SU-DHL-6 (cell line): ENCODE measurements at regions not wholly inside any gene's neighbourhood (a gene's known extent, or its start where the extent isn't known, plus 50 kb on each side); places are given as distances from the start of the nearest gene placed in this dataset.

ENCODE experiments used
- H2AFZ ChIP-seq: fragments of 200-600 bp; sonication (generic); 2 replicates; pipeline ENCODE4 v1.6.1; 2014; ENCODE audit warnings: low read depth, mild to moderate bottlenecking, moderate library complexity, mixed read lengths, antibody characterized with exemption, low read length; ENCODE audit not compliant: severe bottlenecking
- H3F3A ChIP-seq: fragments of 200-600 bp; shearing (Covaris generic); 2 replicates; pipeline ENCODE4 v1.6.0; 2016; ENCODE audit warnings: antibody characterized with exemption, mild to moderate bottlenecking; ENCODE audit not compliant: insufficient read depth
- H3K27ac ChIP-seq: fragments of 200-600 bp; sonication (generic); 2 replicates; pipeline ENCODE4 v1.5.1; 2016; ENCODE audit warnings: low read depth, mild to moderate bottlenecking, low read length, moderate library complexity, mixed read lengths
- H3K27me3 ChIP-seq: fragments of 200-600 bp; sonication (generic), shearing (Covaris generic); 2 replicates; pipeline ENCODE4 v1.6.0; 2014; ENCODE audit warnings: mild to moderate bottlenecking, low read length
- H3K36me3 ChIP-seq: fragments of 200-600 bp; sonication (generic); 2 replicates; pipeline ENCODE4 v1.6.1; 2014; ENCODE audit warnings: mild to moderate bottlenecking, low read length, mixed read lengths
- H3K4me2 ChIP-seq: fragments of 300-600, 200-600 bp; shearing (Covaris generic), sonication (generic); 2 replicates; pipeline ENCODE4 v1.6.0; 2014; ENCODE audit warnings: low read length, low read depth, mild to moderate bottlenecking; ENCODE audit not compliant: poor library complexity, severe bottlenecking
- H3K4me3 ChIP-seq: fragments of 200-600 bp; sonication (generic); 2 replicates; pipeline ENCODE4 v1.5.1; 2014; ENCODE audit warnings: antibody characterized with exemption, low read length, mild to moderate bottlenecking, mixed read lengths; ENCODE audit not compliant: insufficient read depth, poor library complexity, severe bottlenecking
- H3K79me2 ChIP-seq: fragments of 200-600 bp; sonication (generic); 2 replicates; pipeline ENCODE4 v1.6.1; 2014; ENCODE audit warnings: mild to moderate bottlenecking, low read length, moderate library complexity; ENCODE audit not compliant: insufficient read depth
- H3K9ac ChIP-seq: fragments of 200-600 bp; sonication (generic); 2 replicates; pipeline ENCODE4 v1.7.0; 2014; ENCODE audit warnings: mild to moderate bottlenecking, low read length
- H3K9me2 ChIP-seq: fragments of 200-600 bp; sonication (generic); replicated peaks from 2 replicates; pipeline ENCODE4 v1.6.1; 2014; ENCODE audit warnings: low read length; ENCODE audit not compliant: insufficient read depth
- H3K9me3 ChIP-seq: fragments of 200-600 bp; sonication (generic); 2 replicates; pipeline ENCODE4 v1.6.1; 2014; ENCODE audit warnings: low read length, mixed read lengths; ENCODE audit not compliant: insufficient read depth
- H4K20me1 ChIP-seq: fragments of 200-600 bp; sonication (generic); 2 replicates; pipeline ENCODE4 v1.6.1; 2014; ENCODE audit warnings: low read depth, mild to moderate bottlenecking, antibody characterized with exemption, low read length, moderate library complexity, mixed read lengths
- CTCF ChIP-seq: fragments of 200-600 bp; sonication (generic); IDR thresholded peaks from one replicate; pipeline ENCODE4 v1.5.1; 2017; ENCODE audit warnings: antibody characterized with exemption, mild to moderate bottlenecking, low read length, moderate library complexity; ENCODE audit not compliant: insufficient read depth, poor library complexity, severe bottlenecking
- EZH2phosphoT487 ChIP-seq: fragments of 200-600 bp; sonication (generic), shearing (Covaris generic); conservative IDR thresholded peaks from 2 replicates; pipeline ENCODE4 v1.6.1; 2018; ENCODE audit warnings: mild to moderate bottlenecking, antibody characterized with exemption, low read length, moderate library complexity, mixed read lengths

GRCh38 chr4:28792917-28793597 is 1927.1 kb upstream of the PCDH7 start:
- Histone ChIP-seq H3K4me2 (no peak overlapping the region), H3K4me3 (no peak overlapping the region), H3K9ac (no peak overlapping the region)

GRCh38 chr4:28799696-28800095 is 1920.5 kb upstream of the PCDH7 start:
- Histone ChIP-seq H3K9me2 (no peaks in the 10 kb centered on the region), H3K27ac (no peak overlapping the region), H3K9me3 (no peaks in the 10 kb centered on the region), H3K4me3 (no peak overlapping the region), H3K27me3 (no peaks in the 10 kb centered on the region), H3F3A (no peaks in the 10 kb centered on the region), H3K36me3 (no peaks in the 10 kb centered on the region), H3K9ac (no peak overlapping the region), H3K79me2 (no peaks in the 10 kb centered on the region), H3K4me2 (no peak overlapping the region), H2AFZ (no peak overlapping the region), H4K20me1 (no peaks in the 10 kb centered on the region)
- TF ChIP-seq CTCF (no peak), EZH2phosphoT487 (no peak)

More at GRCh38 chr4:28792917-28793597, 1927.1 kb upstream of the PCDH7 start:
- Histone ChIP-seq H3K27ac (no peak overlapping the region), H3K9me3 (no peaks in the 10 kb centered on the region), H3K9me2 (no peaks in the 10 kb centered on the region; the same call in 1 of the 2 replicates), H3K79me2 (no peaks in the 10 kb centered on the region), H3K27me3 (no peaks in the 10 kb centered on the region), H4K20me1 (no peaks in the 10 kb centered on the region), H2AFZ (no peak overlapping the region), H3K36me3 (no peaks in the 10 kb centered on the region), H3F3A (no peaks in the 10 kb centered on the region)
- TF ChIP-seq CTCF = no peak
- no peak for TF ChIP-seq EZH2phosphoT487

GRCh38 chr4:28811025-28811424 is 1909.1 kb upstream of the PCDH7 start:
- Histone ChIP-seq H3F3A (no peaks in the 10 kb centered on the region), H3K9me3 (no peaks in the 10 kb centered on the region), H3K27me3 (no peaks in the 10 kb centered on the region), H3K27ac (no peak overlapping the region), H2AFZ (no peak overlapping the region), H3K36me3 (no peaks in the 10 kb centered on the region), H3K79me2 (no peaks in the 10 kb centered on the region), H3K4me2 (no peak overlapping the region), H3K9me2 (no peaks in the 10 kb centered on the region), H3K9ac (no peak overlapping the region), H4K20me1 (no peaks in the 10 kb centered on the region), H3K4me3 (no peak overlapping the region)
- TF ChIP-seq EZH2phosphoT487 (no peak), CTCF (no peak)
